CD1c-positive myeloid dendritic cell (primary cell): ENCODE measurements at regions not wholly inside any gene's neighbourhood (a gene's known extent, or its start where the extent isn't known, plus 50 kb on each side); places are given as distances from the start of the nearest gene placed in this dataset.
A peak's percentile ranks its signal among the peaks of the same experiment; 100 is the strongest.
"Not testable (repeated sequence)": the region's sequence is repeated elsewhere in the genome, so short reads cannot be mapped to it uniquely, and the experiment has no call there.

Experiments
- DNase-seq: peaks from one replicate; pipeline ENCODE4 v3.0.0-alpha.2; 2016; ENCODE audit errors: extremely low spot score

DNA sequence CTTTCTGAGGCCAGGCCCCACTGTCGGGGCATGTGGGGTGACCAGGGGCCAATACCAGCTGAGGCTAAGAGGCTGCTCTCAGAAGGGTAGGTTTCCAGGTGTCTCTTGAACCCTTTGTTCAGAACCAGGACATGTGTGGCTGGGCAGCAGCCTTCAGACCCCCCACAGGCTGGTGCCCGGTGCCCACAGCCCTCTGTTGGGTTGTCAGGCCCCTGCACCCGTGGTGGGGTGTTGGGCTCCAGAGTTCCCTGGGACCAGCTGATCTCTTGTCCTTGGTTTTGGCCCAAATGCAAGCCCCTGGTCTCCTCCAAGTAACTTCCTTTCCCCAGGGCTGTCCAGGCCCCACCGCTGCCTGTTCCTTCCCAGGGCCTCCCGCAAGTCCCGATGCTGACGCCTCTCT lies 226.0 kb downstream of the TMEM121 start:
- not testable (repeated sequence) for DNase-seq

DNA sequence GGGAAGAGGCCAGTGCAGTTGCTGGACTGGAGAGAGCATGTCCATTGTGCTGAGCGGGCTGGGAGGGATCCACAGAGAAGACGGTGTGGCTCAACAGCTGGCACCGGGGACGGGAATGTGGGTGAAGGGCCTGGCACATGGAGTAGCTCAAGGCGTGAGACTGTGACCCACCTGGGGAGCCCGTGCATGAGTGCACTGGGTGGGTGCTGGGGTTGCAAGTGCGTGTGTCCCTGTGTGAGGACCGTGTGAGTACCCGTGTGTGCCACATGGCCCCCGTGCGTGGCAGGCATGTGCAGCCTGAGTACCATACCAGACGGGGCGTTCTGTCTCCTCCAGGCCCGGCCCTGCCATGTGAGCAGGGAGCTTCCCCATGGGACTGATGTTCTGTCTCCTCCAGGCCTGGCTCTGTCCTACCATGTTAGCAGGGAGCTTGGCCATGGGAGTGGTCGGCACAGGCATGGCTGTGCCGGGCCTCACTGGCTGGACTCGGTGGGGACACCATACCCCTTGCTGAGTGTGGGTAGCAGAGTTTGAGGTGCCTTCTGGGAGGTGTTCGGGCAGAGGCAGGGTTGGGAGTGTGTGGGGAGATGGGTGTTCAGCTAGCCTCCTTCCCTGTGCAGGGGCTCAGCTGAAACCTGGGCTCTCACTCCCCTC lies 234.4 kb downstream of the TMEM121 start:
- no peak for DNase-seq

DNA sequence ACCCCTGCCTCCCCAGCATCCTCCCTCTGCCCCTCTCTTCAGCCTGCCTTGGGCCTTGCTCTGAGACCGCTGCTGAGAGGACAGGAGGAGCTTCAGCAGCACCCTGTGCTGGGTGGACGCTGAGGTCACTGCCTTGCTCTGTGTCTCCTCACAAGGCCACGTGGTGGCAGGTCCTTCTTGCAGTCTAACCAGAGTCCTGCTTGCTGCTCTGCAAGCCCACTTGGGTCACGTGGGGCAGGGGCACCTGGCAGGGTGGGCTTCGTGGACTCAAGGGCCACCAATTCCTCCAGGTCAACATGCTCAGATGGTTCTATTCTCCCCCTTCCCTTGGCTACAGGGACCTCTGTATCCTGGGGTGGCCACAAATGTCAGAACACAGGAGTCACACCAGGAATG lies 235.0 kb downstream of the TMEM121 start:
- not testable (repeated sequence) for DNase-seq

DNA sequence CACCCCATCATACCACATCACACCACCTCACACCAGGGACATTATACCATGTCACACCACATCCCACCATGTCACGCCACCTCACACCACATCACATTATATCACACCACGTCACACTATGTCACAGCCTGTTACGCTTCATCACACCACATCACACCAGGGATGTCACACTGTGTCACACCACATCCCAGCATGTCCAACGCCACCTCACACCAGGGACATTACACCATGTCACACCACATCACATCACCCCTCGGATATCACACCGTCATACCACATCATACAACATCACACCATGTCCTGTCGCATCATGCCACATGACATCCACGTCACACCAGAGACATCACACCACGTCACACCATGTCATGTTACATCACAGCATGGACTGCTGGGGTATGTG lies 235.5 kb downstream of the TMEM121 start:
- no peak for DNase-seq

DNA sequence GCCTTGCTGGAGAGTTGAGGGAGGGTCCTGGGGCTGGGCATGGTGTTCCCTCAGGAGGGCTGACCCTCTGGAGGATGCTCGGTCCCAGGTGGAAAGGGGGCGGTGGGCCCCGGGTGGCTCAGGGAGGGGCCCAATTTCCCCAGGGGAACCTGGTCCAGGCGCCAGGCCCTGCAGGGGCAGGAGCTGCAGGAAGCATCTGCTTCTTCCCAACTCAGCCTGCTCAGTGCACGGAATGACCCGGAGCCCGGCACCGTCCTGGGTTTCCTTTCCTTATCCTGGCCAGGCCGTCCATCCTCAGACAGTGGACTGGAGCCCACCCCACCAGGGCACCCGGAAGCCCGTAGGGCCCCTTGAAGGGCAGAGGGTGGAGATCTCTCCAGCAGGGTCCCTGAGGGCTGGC lies 235.9 kb downstream of the TMEM121 start:
- not testable (repeated sequence) for DNase-seq

DNA sequence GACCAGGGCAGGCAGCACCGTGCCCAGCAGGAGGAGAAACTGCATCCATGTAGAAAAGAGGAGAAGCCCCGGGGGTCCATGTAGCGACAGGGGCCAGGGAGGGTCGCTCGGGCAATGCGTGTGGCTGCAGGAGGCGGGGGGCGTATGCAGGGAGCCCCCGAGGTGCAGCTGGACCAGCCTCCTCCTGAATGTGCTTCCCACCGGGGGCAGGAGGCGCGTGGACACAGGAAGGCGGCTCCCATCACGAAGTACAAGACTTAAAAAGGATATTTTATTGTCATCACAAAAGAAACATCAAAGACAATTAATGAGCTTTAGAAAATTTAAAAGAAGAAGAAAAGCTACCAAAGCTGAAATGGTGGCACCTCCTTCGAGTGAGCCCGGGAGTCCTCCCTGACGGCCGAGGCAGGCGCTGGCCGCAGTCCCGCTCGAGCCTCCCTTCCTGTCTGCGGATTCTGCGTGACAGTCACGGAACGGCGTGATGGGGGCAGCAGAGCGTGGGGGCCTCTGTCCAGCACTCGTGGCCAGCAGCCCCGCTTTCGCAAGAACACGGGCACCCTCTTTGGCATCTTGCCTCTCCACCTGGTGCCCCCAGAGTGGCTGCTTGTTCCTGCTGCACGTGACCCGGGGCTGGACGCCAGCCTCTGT lies 238.0 kb downstream of the TMEM121 start:
- DNase-seq, result not testable (repeated sequence)

DNA sequence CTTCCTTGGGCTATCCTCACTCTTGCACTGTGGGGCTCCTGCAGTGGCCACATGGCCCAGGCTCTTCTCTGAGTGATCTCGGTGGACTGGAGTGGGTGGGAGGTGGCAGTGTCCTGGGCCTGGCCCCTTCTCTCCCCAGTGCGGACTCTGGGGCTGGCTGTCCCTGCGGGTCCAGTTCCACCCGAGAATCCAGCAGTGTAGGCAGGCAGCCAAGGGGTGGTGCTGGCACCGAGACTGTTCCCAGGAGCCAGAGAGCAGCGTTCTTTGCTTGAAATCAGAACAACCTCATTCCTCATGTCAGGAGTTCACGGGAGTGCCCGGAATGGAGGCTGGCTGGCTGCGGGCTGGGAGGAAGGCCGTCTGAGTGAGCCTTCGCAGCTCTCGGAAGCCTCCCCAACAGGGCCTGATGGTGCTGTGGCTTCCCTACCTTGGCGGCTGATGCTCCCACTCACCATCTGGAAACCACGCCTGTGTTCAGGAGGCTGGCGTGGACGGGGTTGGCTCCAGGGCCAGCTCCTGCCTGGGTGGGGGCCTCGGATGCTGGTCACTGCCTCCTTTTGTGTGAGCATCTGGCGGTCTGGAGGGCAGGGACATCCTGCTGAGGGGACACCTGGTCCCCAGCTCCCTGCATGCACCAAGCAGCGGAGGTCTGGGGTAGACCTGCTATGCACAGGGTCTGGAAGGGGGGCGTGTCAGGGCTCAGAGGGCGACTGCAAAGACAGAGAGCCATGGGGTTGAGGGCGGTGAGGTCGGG lies 238.9 kb downstream of the TMEM121 start:
- DNase-seq, result not testable (repeated sequence)

DNA sequence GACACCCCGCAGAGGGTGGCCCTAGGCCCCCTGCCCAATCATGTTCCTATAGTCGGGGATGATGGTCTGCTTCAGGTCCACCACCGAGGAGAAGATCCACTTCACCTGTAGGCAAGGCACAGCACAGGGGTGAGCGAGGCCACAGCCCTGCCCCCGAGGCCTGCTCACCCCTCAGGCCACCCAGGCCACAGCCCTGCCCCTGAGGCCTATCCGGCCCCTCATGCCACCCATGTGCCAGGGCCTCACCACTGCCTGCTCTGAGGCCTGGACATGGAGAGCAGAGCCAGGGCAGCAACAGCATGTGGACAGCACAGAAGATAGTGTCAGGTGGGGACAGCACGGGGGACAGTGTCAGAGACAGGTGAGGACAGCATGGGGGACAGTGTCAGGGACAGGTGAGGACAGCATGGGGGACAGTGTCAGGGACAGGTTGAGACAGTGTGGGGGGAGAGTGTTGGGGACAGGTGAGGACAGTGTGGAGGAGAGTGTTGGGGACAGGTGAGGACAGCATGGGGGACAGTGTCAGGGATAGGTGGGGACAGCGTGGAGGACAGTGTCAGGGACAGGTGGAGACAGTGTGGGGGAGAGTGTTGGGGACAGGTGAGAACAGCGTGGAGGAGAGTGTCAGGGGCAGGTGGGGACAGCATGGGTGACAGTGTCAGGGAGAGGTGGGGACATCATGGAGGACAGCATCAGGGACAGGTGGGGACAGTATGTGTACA lies 239.7 kb downstream of the TMEM121 start:
- DNase-seq, result no peak

DNA sequence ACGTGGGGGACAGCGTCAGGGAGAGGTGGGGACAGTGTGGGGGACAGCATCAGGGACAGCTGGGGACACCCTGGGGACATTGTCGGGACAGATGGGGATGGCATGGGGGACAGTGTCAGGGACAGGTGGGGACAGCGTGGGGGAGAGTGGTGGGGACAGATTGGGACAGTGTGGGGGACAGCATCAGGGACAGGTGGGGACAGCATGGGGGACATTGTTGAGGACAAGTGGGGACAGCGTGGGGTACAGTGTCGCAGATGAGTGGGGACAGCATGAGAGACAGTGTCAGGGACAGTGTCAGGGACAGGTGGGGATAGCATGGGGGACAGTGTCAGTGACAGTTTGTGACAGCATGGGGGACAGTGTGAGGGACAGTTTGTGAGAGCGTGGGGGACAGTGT lies 240.9 kb downstream of the TMEM121 start:
- no peak for DNase-seq

DNA sequence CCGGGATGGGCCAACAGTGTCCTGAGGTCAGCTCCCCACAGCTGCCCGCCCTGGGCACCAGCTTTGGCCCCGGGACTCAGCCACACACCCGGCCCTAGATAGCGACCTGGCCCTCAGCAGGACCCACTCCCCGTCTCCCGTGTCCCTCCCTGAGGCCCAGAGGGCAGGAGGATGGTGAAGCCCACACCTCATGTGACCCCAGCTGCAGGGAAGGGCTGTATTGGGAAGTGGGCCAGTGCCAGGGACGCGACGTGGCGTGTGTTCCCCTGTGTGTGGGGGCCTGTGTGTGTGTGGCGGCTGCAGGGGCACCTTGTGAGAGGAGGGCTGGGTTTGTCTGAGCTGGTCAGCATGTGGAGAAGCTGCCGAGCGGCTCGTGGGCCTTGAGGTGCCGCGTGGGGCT lies 241.7 kb downstream of the TMEM121 start:
- not testable (repeated sequence) for DNase-seq

DNA sequence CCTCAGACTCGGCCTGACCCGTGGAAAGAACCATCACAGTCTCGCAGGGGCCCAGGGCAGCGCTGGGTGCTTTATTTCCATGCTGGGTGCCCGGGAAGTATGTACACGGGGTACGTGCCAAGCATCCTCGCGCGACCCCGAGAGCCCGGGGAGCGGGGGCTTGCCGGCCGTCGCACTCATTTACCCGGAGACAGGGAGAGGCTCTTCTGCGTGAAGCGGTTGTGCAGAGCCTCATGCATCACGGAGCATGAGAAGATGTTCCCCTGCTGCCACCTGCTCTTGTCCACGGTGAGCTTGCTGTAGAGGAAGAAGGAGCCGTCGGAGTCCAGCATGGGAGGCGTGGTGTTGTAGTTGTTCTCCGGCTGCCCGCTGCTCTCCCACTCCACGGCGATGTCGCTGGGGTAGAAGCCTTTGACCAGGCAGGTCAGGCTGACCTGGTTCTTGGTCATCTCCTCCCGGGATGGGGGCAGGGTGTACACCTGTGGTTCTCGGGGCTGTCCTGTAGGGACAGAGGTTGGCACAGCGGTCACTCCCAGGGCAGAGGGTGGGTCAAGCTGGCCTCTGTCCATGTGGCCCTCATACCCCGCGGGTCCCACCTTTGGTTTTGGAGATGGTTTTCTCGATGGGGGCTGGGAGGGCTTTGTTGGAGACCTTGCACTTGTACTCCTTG lies 242.8 kb downstream of the TMEM121 start:
- DNase-seq, result not testable (repeated sequence)

DNA sequence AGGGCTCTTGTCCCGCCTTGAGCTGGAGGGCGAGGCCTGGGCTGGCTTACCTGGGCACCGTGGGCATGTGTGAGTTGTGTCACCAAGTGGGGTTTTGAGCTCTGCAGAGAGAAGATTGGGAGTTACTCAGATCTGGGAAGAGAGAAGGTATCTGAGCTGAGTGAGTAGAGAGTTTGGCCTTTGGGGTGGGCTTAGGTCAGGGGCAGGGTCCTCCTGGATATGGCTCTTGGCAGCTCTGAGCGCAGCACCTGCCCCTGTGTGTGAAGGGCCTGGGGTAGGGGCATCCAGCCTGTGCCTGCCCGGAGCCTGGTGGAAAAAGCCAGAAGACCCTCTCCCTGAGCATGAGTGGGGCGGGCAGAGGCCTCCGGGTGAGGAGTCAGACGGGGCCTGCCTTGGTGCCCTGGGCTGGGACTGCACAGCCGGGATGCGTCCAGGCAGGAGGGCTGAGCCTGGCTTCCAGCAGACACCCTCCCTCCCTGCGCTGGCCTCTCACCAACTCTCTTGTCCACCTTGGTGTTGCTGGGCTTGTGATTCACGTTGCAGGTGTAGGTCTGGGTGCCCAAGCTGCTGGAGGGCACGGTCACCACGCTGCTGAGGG lies 244.3 kb downstream of the TMEM121 start:
- not testable (repeated sequence) for DNase-seq

DNA sequence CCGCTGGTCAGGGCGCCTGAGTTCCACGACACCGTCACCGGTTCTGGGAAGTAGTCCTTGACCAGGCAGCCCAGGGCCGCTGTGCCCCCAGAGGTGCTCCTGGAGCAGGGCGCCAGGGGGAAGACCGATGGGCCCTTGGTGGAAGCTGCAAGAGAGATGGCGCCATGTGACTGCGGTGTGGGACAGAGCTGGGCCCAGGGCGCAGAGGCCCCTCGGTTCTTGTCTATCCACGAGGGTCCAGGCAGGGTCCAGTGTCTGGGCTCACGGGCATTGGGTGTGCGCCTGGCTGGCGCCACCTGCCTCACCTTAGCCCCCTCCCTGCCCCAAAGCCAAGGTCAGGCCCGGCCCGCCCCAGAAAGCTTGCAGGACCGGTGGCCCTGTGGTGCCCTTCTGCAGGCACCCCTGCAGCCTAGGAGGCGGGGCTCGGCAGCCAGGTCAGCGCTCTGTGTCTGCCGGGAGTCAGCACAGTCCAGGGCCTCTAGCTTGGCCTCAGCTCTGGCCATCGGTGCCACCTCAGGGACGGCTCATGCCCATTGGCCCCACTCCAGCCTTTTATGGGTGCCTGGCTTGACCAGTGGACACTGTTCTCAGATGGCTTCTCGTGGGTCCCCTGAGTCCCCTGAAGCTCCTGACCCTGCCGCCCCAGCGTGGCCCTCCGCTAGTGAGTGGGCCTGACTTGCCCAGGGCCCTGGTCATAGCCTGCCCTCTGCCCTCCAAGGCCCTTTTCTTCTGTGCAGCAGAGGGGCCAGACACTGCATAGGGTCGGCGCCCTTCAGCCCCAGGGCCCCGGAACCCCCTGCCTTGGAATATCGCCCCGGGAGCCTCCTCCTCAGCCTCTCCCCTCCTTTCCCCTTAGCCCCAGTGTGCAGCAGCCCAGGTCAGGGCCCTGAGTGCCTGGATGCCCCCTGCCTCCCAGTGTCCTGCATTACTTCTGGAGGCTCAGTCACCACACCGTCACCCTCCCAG lies 245.2 kb downstream of the TMEM121 start:
- DNase-seq, result not testable (repeated sequence)

DNA sequence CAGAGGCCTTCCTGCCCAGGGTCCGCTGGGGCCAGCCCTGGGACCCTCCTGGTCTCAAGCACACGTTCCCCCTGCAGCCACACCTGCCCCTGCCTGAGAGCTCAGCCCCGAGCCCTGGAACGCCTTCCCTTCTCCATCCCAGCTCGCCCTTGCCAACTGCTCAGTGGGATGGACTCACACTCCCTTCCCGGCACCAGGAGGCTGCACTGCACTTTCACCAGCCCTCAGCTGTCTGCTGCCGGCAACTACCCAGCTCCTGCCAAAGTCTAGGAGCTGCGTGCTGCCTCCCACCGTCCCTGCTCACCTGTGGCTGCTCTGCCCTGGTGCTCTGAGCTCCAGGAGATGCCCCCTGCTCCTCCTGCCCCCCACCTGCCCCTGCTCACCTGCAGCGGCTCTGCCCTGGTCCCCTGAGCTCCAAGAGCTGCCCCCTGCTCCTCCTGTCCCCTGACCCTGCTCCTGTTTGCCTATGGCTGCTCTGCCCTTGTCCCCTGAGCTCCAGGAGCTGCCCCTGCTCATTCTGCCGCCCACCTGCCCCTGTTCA lies 246.4 kb downstream of the TMEM121 start:
- not testable (repeated sequence) for DNase-seq

DNA sequence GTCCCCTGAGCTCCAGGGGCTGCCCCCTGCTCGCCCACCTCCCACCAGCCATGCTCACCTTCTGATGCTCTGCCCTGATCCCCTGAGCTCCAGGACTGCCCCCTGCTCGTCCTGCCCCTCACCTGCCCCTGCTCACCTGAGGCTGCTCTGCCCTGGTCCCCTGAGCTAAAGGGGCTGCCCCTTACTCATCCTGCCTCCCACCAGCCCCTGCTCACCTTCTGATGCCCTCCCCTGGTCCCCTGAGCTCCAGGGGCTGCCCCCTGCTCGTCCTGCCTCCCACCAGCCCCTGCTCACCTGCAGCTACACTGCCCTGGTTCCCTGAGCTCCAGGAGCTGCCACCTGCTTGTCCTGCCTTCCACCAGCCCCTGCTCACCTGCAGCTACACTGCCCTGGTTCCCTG lies 247.2 kb downstream of the TMEM121 start:
- no peak for DNase-seq

DNA sequence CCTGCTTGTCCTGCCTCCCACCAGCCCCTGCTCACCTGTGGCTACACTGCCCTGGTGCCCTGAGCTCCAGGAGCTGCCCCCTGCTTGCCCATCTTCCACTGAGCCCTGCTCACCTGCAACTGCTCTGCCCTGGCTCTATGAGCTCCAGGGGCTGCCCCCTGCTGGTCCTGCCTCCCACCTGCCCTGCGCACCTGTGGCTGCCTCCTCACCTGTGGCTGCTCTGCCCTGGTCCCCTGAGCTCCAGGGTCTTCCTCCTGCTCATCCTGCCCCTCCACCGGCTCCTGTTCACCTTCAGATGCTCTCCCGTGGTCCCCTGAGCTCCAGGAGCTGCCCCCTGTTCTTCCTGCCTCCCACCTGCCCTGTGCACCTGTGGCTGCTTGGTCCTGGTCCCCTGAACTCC lies 247.6 kb downstream of the TMEM121 start:
- DNase-seq, result no peak

DNA sequence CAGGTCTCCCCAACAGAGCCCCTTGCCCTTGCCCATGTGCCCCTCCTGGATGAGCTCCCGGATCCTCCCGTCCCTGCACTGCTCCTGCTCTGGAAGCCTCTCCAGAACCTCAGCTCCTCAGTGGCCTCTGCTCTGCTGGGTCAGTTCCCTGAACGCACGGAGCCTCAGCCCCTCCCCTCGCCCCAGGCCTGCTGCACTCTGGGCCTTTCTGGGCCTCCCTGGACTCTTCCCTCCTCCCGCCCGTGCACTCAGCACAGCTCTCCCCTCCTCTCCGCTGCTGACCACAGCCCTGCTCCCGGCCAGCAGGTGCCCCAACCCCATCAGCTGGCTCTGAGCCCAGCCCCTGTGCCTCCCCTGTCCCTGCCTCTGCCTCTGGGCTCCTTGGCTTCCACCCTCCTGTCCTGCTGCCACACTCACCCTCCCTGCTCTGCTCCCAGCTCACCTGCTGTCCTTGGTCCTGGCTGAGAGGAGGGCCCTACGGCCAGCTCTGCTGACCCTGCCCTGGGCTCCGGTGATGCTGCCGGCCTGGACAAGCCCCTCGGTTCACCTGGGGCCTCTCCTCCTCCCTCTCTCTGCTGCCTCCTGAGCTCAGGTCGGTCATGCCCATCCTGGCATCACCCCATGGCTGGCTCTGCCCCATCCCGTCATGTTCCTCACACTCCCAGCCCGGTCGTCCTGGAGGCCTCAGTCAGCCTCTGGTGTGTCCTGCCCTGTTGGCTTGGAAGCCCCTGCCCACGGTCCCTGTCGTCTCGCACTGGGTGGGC lies 248.4 kb downstream of the TMEM121 start:
- DNase-seq, result not testable (repeated sequence)

DNA sequence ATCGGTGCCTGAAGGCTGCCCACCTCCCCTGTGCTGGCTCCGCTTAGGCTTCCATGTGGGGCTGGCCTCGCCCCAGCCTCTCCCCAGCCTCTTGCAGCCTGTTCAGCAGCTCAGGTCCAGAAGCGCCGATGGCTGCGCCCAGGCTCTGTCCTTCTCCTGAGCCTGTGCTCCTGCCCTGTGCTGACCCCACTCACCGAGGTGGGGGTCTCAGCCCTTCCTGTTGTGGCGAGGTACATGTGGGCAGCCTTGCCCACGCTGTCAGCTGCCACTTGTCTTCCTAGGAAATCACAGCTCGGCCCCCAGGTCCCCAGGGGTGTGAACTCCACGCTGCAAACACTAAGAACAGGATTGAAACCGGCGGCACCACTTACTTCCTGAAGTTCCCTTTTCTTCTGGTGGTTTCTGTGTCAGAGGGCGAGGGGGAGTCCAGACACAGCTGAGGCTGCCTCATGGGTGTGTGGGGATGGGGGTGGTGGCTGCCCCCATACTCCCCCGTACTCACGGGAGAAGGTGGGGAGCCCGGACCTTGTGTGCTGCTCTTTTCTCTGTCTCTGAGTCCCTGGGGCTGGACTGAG lies 249.1 kb downstream of the TMEM121 start:
- DNase-seq, result peak; percentile 9

DNA sequence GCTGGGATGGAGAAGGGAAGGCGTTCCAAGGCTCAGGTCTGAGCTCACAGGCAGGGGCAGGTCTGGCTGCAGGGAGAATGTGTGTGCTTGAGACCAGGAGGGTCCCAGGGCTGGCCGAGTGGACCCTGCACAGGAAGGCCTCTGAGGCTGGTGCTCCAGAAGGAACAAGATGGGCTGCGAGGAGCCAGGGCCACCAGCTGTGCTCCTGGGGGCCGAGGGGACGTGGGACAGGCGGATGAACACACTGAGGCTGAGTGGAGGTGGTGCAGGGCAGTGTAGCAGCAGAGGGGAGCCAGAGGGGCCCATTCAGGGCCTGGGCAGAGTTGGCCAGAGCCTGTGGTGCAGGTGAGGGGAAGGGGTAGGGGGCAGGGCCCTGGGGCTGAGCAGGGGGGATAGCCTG lies 249.7 kb downstream of the TMEM121 start:
- not testable (repeated sequence) for DNase-seq
